HEK293 (cell line): ENCODE measurements at regions not wholly inside any gene's neighbourhood (a gene's known extent, or its start where the extent isn't known, plus 50 kb on each side); places are given as distances from the start of the nearest gene placed in this dataset.

Experiments used
- CTCF ChIA-PET: fragments of 350-600 bp; formaldehyde crosslinking; extraction: SDS; loops from one replicate; lab custom pipeline; 2021; ENCODE audit warnings: antibody characterized with exemption; lab: Yijun Ruan, JAX
- POLR2A ChIA-PET: fragments of 300-600 bp; formaldehyde crosslinking; extraction: SDS; loops from one replicate; lab custom pipeline; 2020; ENCODE audit warnings: antibody characterized with exemption, inconsistent platforms; lab: Yijun Ruan, JAX
- H3K27ac ChIP-seq: fragments of 200-500 bp; sonication (Bioruptor generic); 2 replicates; pipeline ENCODE4 v1.5.1; 2014; ENCODE audit warnings: low read depth, low read length, control low read depth, inconsistent platforms; ENCODE audit errors: extremely low read depth
- H3K36me3 ChIP-seq, 2 experiments: fragments of 200-500 bp in 1 of 2; sonication (Bioruptor generic) in 1 of 2; 1 replicate in 1 of 2; 2 replicates in 1 of 2; pipeline ENCODE4 v1.5.1; 2014 to 2017; ENCODE audit warnings: inconsistent platforms in 2 of 2, low read length in 2 of 2; ENCODE audit not compliant: control insufficient read depth in 2 of 2, insufficient read depth in 1 of 2
- H3K4me1 ChIP-seq: fragments of 200-500 bp; sonication (Bioruptor generic); 2 replicates; pipeline ENCODE4 v1.5.1; 2014; ENCODE audit warnings: mild to moderate bottlenecking, low read length, inconsistent platforms; ENCODE audit not compliant: control insufficient read depth, insufficient read depth
- H3K4me3 ChIP-seq: 2 replicates; pipeline ENCODE4 v1.5.1; 2011; ENCODE audit warnings: low read depth, mild to moderate bottlenecking, control low read depth, low read length, moderate library complexity
- H3K9me3 ChIP-seq: fragments of 200-500 bp; sonication (Bioruptor generic); 2 replicates; pipeline ENCODE4 v1.5.1; 2014; ENCODE audit warnings: low read depth, low read length, inconsistent platforms; ENCODE audit not compliant: control insufficient read depth, insufficient read depth
- CTCF ChIP-seq: fragments of 450-650 bp; formaldehyde crosslinking; IDR thresholded peaks from 2 replicates; pipeline ENCODE4 v1.5.1; 2016; ENCODE audit warnings: missing biosample characterization, missing genetic modification characterization
- HIC1 ChIP-seq: fragments of 450-650 bp; formaldehyde crosslinking; IDR thresholded peaks from 2 replicates; pipeline ENCODE4 v1.5.1; 2016; ENCODE audit warnings: missing biosample characterization, missing genetic modification characterization
- PRDM10 ChIP-seq: fragments of 450-650 bp; formaldehyde crosslinking; IDR thresholded peaks from 2 replicates; pipeline ENCODE4 v1.5.1; 2016; ENCODE audit warnings: missing biosample characterization, missing genetic modification characterization
- SCRT1 ChIP-seq: fragments of 450-650 bp; formaldehyde crosslinking; IDR thresholded peaks from 2 replicates; pipeline ENCODE4 v1.5.1; 2016; ENCODE audit warnings: missing biosample characterization, missing genetic modification characterization, borderline replicate concordance
- ZBTB6 ChIP-seq: fragments of 450-650 bp; formaldehyde crosslinking; IDR thresholded peaks from 2 replicates; pipeline ENCODE4 v1.5.1; 2017; ENCODE audit warnings: missing biosample characterization, missing genetic modification characterization
- ZNF138 ChIP-seq: fragments of 450-650 bp; formaldehyde crosslinking; IDR thresholded peaks from 2 replicates; pipeline ENCODE4 v1.5.1; 2016; ENCODE audit warnings: missing biosample characterization, missing genetic modification characterization, borderline replicate concordance
- ZNF148 ChIP-seq: fragments of 450-650 bp; formaldehyde crosslinking; IDR thresholded peaks from 2 replicates; pipeline ENCODE4 v1.5.0; 2017; ENCODE audit warnings: missing biosample characterization, missing genetic modification characterization, borderline replicate concordance
- ZNF184 ChIP-seq: fragments of 450-650 bp; IDR thresholded peaks from 2 replicates; pipeline ENCODE4 v1.5.1; 2018; ENCODE audit warnings: missing biosample characterization, mild to moderate bottlenecking, missing genetic modification characterization
- ZNF26 ChIP-seq: fragments of 450-650 bp; formaldehyde crosslinking; IDR thresholded peaks from 2 replicates; pipeline ENCODE4 v1.5.1; 2016; ENCODE audit warnings: missing biosample characterization, missing genetic modification characterization
- ZNF341 ChIP-seq: fragments of 450-650 bp; formaldehyde crosslinking; IDR thresholded peaks from 2 replicates; pipeline ENCODE4; 2016; ENCODE audit warnings: low read depth, missing biosample characterization, missing genetic modification characterization
- ZNF549 ChIP-seq: fragments of 450-650 bp; IDR thresholded peaks from 2 replicates; pipeline ENCODE4 v1.5.1; 2018; ENCODE audit warnings: missing biosample characterization, missing genetic modification characterization, mild to moderate bottlenecking, inconsistent platforms, moderate library complexity
- ZNF571 ChIP-seq: fragments of 450-650 bp; formaldehyde crosslinking; IDR thresholded peaks from 2 replicates; pipeline ENCODE4 v1.5.0; 2017; ENCODE audit warnings: missing biosample characterization, missing genetic modification characterization
- ZNF580 ChIP-seq: fragments of 450-650 bp; formaldehyde crosslinking; IDR thresholded peaks from 2 replicates; pipeline ENCODE4 v1.5.1; 2016; ENCODE audit warnings: missing biosample characterization, missing genetic modification characterization
- ZNF701 ChIP-seq: fragments of 450-650 bp; formaldehyde crosslinking; IDR thresholded peaks from 2 replicates; pipeline ENCODE4 v1.5.1; 2016; ENCODE audit warnings: missing biosample characterization, missing genetic modification characterization
- ZSCAN4 ChIP-seq: fragments of 450-650 bp; formaldehyde crosslinking; IDR thresholded peaks from 2 replicates; pipeline ENCODE4 v1.5.1; 2017; ENCODE audit warnings: missing biosample characterization, missing genetic modification characterization

GRCh38 chr2:128577141-128577930, 258.7 kb upstream of the HS6ST1 start:
- Histone ChIP-seq H3K9me3 (no peaks in the 10 kb centered on the region), H3K27ac (no peak overlapping the region), H3K4me3 (no peak overlapping the region), H3K36me3 (no peaks in the 10 kb centered on the region), H3K4me1 (no peaks in the 10 kb centered on the region)
- ChIA-PET CTCF (interaction anchor here (0.5 kb wide), 1 partner anchor 32 kb away, joined by 3 read pairs; no protein-coding TSS in a partner anchor), POLR2A (no interaction called here)
- TF ChIP-seq PRDM10 (tag by site-specific recombination) (no peak), ZNF138 (tag by site-specific recombination) (no peak), ZNF148 (no peak), ZNF341 (tag by site-specific recombination) (no peak), SCRT1 (tag by site-specific recombination) (no peak), ZNF580 (tag by site-specific recombination) (no peak), ZNF571 (tag by site-specific recombination) (no peak), ZNF26 (tag by site-specific recombination) (no peak)

- Histone ChIP-seq H3K4me3 (no peak overlapping the region), H3K36me3 (no peaks in the 10 kb centered on the region), H3K4me1 (no peaks in the 10 kb centered on the region), H3K9me3 (no peaks in the 10 kb centered on the region), H3K27ac (no peak overlapping the region)
- CTCF ChIA-PET: no interaction called here
- POLR2A ChIA-PET: no interaction called here
- TF ChIP-seq ZNF341 (tag by site-specific recombination) (no peak), ZNF184 (tag by site-specific recombination) (no peak), ZSCAN4 (tag by site-specific recombination) (no peak), HIC1 (no peak), ZBTB6 (tag by site-specific recombination) (no peak), ZNF701 (tag by site-specific recombination) (no peak), CTCF (no peak), ZNF549 (tag by site-specific recombination) (no peak)
These were observed 260.0 kb upstream of the HS6ST1 start for GRCh38 chr2:128578406-128579390.
